AG09309 (cell line): ENCODE measurements at regions not wholly inside any gene's neighbourhood (a gene's known extent, or its start where the extent isn't known, plus 50 kb on each side); places are given as distances from the start of the nearest gene placed in this dataset.

Source experiments
- DNase-seq: peaks from one replicate; pipeline ENCODE4 v3.0.0-alpha.2; 2010; ENCODE audit warnings: low read depth
- H3K4me3 ChIP-seq: 2 replicates; pipeline ENCODE4 v1.5.1; 2011; ENCODE audit warnings: mild to moderate bottlenecking, low read depth, low read length, moderate library complexity; ENCODE audit not compliant: control insufficient read depth
- TF ChIP-seq, protein P1 (sequence below): IDR thresholded peaks from 2 replicates; pipeline ENCODE4 v1.5.1; 2011; ENCODE audit warnings: mild to moderate bottlenecking, low read depth, low read length, inconsistent platforms; ENCODE audit not compliant: insufficient read depth, control insufficient read depth; ENCODE audit errors: missing control alignments

DNA sequence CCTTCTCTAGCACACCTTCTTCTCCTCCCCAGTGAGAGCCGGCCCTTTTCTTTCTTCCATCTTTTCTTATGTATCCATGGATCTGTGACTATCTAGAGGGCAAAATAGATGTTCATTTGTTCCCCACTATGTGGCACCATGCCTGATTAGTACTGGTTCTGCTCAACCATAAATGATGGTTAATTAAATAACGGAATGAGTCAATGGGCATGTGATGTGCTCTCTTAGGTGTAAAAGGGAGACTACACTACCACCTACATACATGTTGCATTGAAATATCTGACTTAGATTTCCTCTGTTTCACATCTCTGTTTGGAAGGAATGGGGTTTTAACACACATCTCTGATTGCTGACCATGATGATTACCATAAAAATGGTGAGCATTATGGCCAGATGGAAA, 116.5 kb downstream of the BTG1 start:
- TF ChIP-seq, protein P1, sequence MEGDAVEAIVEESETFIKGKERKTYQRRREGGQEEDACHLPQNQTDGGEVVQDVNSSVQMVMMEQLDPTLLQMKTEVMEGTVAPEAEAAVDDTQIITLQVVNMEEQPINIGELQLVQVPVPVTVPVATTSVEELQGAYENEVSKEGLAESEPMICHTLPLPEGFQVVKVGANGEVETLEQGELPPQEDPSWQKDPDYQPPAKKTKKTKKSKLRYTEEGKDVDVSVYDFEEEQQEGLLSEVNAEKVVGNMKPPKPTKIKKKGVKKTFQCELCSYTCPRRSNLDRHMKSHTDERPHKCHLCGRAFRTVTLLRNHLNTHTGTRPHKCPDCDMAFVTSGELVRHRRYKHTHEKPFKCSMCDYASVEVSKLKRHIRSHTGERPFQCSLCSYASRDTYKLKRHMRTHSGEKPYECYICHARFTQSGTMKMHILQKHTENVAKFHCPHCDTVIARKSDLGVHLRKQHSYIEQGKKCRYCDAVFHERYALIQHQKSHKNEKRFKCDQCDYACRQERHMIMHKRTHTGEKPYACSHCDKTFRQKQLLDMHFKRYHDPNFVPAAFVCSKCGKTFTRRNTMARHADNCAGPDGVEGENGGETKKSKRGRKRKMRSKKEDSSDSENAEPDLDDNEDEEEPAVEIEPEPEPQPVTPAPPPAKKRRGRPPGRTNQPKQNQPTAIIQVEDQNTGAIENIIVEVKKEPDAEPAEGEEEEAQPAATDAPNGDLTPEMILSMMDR, result no peak
- no peak for DNase-seq
- no peak overlapping the region for H3K4me3 ChIP-seq

DNA sequence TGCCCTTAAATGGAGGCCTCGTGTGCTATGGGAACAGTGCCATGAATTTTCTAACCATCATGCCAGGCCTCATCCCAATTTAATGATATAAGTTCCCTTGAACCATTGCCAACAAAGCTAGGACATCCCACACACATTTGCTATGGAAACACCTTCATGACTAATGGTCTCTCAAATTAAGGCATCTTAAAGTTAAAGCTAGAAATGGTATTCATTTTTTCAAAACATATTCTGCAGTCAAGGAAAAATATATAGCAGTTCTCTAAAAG, 117.3 kb downstream of the BTG1 start:
- peak; percentile 10 for DNase-seq
- H3K4me3 ChIP-seq, result no peak overlapping the region
- TF ChIP-seq, protein P1, result no peak

DNA sequence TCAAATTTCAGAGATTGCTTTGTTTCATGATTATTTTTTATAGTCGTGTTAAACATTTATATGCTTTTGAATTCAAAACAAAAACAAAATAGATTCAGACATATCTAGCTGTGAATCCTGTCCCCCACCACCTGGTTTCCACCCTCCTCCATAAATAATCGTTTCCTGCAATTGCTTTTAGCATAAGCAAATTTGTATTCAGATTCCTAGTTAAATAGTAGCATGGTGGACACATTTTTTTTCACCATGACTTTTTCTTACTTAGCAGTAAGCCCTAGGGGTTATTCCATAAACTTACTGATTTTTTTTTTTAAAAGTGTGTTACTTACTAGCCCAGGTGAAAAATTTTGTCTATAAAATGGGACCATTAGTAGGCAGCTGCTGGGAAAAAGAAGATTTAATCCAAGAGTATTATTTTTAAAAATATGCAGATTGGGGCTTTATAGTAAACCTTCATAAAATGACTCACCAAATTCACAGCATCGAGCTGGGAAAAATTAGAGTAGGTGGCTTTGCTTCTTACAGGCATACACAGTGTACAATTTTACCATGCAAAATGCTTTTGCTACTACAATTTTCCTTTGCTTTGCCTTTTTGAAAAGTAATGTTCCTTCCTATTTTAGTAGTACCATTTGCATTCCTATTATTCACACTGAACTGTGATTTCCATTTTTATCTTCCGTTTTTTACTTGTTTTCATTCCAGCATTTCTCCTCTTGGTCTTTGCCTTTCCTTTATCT, 117.8 kb downstream of the BTG1 start:
- no peak for DNase-seq
- no peak overlapping the region for H3K4me3 ChIP-seq
- TF ChIP-seq, protein P1, result no peak

DNA sequence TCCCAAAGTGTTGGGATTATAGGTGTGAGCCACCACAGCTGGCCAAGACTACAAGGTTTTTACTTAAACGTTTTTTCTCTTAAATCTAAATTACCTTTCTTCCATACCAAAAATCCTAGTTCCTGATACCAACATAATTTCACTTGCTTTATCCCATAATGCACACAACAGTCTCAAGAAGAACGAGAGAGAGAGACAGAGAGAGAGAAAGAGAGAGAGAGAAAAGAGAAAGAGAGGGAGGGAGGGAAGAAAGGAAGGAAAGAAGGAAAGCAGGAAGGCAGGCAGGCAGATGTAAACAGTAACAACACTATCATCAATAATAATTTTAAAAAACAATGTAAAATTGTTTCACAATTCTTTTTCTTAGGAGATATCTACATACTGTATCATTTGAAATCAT, 118.4 kb downstream of the BTG1 start:
- TF ChIP-seq, protein P1, result no peak

DNA sequence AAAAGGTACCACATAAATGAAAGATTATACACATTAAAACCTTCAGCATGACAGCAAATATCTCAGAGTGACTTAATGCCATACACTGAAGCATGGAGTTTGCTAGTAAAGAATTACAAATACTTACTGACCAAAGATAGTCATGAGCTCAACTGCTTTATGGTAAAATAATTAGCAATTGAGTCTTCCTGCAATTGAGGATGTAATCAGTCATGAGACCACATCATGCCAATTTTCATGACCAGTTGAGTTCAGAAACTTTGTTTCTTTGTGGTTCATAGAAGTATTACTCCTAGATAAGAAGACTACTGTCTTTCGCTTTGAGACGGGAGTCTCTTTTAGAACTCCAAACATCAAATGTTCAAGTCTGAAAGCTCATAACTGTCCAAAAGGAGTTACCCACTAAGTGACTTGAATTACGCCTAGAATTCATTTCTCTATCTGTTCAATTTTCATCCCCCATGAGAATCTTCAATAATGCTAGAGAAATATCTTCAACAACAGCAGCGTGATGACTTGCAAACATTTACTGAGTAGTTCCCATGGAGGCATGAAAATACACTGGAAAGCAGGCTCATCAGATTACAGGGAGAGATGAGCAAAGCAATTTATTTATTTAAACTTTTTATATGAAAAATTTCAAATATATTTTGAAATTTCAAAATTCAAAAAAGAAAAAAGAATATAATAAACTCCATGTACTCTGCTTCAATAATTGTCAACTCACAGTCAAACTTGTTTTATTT, 120.0 kb downstream of the BTG1 start:
- no peak for DNase-seq
- no peak overlapping the region for H3K4me3 ChIP-seq
- TF ChIP-seq, protein P1, result no peak

More for the DNA sequence above, 118.4 kb downstream of the BTG1 start:
- H3K4me3 ChIP-seq, result no peak overlapping the region
- DNase-seq, result no peak

DNA sequence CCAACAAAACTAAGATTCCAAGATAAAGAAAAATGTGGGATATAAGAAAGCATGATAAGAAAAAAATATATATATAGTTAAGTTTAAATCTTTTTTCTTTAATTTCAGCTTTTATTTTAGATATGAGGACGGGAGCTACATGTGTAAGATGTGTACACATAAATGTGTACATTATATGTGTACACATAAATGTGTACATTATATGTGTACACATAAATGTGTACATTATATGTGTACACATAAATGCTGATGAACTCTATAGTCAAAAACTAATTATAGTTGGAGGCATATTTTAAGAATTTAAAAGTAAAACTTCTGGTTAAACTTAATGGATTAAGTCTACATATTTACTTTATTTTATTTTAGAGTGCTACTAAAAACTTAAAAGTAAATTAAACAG, 123.6 kb downstream of the BTG1 start:
- H3K4me3 ChIP-seq, result no peak overlapping the region
- TF ChIP-seq, protein P1, result no peak
- no peak for DNase-seq
